Small intestine (tissue), 7 donors: ENCODE measurements at regions not wholly inside any gene's neighbourhood (a gene's known extent, or its start where the extent isn't known, plus 50 kb on each side); places are given as distances from the start of the nearest gene placed in this dataset.

Source experiments
- DNase-seq, 2 donors: peaks; one replicate each; pipeline versions ENCODE4 v3.0.0 to v3.0.0-alpha.2; 2013
- FAIRE-seq: peaks from 2 replicates; lab custom pipeline; 2012; peaks lifted over from hg19 to GRCh38; lab: Jason Lieb, UNC
- H3K27ac ChIP-seq, 3 donors: one replicate each; pipeline ENCODE4 v1.5.1; 2013; ENCODE audit warnings: low read length in 2 of 3, mild to moderate bottlenecking in 2 of 3, control low read depth in 1 of 3, inconsistent platforms in 1 of 3, low read depth in 1 of 3, moderate library complexity in 1 of 3
- H3K27me3 ChIP-seq, 3 donors: one replicate each; pipeline ENCODE4 v1.6.1; 2013; ENCODE audit warnings: low read length in 3 of 3, inconsistent platforms in 1 of 3; ENCODE audit not compliant: control insufficient read depth in 3 of 3, insufficient read depth in 3 of 3
- H3K36me3 ChIP-seq, 3 donors: one replicate each; pipeline ENCODE4 v1.6.1; 2013; ENCODE audit warnings: low read length in 3 of 3, inconsistent platforms in 1 of 3, low read depth in 1 of 3, mild to moderate bottlenecking in 1 of 3, moderate library complexity in 1 of 3; ENCODE audit not compliant: control insufficient read depth in 3 of 3, insufficient read depth in 2 of 3
- H3K4me1 ChIP-seq, 3 donors: one replicate each; pipeline ENCODE4 v1.6.1; 2013; ENCODE audit warnings: low read length in 2 of 3, inconsistent platforms in 1 of 3, low read depth in 1 of 3, mild to moderate bottlenecking in 1 of 3, moderate library complexity in 1 of 3; ENCODE audit not compliant: control insufficient read depth in 3 of 3, insufficient read depth in 2 of 3
- H3K4me3 ChIP-seq, 3 donors: one replicate each; pipeline ENCODE4 v1.5.1; 2013; ENCODE audit warnings: low read length in 3 of 3, control low read depth in 1 of 3, inconsistent platforms in 1 of 3, low read depth in 1 of 3, mild to moderate bottlenecking in 1 of 3, moderate library complexity in 1 of 3
- H3K9me3 ChIP-seq, 2 donors: one replicate each; pipeline ENCODE4 v1.6.1; 2013; ENCODE audit warnings: low read depth in 1 of 2, low read length in 1 of 2; ENCODE audit not compliant: control insufficient read depth in 2 of 2, insufficient read depth in 1 of 2
- WGBS, 3 donors: extraction: QIAGEN DNeasy Blood & Tissue Kit; methylation state at CpG; one replicate each; pipeline ENCODE4 v1.1.7; 2013; 5-methylcytosine and 5-hydroxymethylcytosine counted together
- donor health status: healthy with polysubstance abuse.
- donor health status: control.
- donor health status: control.
- donor health status: Bipolar disorder and iron deficiency.
- donor health status: healthy.

DNA sequence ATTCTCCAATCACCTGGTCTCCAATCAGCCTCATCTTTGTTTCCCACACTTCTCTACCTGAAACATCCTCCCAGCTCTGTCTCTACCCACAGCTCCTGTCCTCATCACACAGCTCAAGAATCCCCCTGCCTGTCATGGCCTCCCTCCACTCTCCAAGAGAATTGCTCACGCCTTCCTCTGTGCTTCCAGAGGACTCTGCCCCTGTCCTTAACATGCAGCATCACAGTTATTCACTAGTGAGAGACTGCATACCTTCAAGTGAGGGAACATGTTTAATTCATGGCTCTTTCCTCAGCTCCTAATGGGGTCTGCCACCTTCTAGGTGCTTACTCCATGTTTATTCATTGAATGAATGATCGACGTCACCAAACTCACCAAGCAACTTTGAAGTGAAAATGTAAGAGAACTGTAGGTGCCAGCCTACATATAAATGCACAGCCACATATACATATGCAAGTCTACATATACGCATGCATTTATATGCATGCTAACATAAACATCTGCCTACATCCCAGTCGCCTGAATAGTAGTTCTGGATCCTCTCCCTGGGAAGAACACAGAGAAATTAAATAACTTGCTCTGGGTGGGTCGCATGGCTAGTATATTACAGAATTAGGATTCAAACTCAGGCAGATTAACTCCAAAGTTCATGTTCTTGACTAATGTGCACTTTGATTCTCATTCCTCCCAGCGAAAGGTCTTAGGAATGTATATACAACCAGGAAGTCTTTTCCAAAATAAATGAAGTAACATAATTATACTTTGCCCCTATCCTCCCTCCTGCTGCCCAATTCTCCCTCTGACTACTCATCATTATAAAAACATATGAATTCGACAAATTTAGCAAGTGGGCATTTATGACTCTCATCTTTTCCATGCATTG lies 295.6 kb downstream of the MAFB start:
- Histone ChIP-seq H3K9me3 (no peaks in the 10 kb centered on the region), H3K36me3 (no peaks in the 10 kb centered on the region), H3K4me3 (no peak overlapping the region), H3K27me3 (no peaks in the 10 kb centered on the region), H3K4me1 (peaks cover 0 to 6% (median 0%) of the 10 kb centered on the region in 3 donors), H3K27ac (no peak overlapping the region)
- WGBS, 3 donors, result 27 to 59% (median 47%) methylated on average over 8 of the region's 8 CpGs
- FAIRE-seq (no peak), DNase-seq (peak; percentile 21 to 78)

DNA sequence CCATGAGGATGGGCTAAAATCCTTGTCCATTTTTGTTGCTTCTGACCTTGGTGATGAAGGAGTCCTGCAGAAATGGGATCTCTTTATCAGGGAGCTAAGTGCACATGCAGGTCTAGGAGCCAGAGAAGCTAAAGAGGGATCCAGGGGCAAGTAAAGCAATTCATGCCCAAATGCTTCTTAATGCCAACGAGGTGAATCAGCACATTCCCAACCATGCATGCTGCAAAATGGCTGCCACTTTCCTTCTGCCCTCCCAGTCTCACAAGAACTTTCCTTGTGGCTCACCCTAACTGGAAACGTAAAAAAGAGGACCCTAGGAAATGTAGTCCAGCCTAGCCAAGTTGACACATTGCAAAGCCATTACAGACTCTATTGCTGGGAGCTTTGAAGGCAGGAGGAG lies 298.4 kb downstream of the MAFB start:
- WGBS, 3 donors, result 63 to 85% (median 78%) methylated on average over 2 of the region's 2 CpGs
- no peak for DNase-seq
- no peaks in the 10 kb centered on the region for H3K36me3 ChIP-seq
- FAIRE-seq, result no peak
- no peaks in the 10 kb centered on the region for H3K9me3 ChIP-seq
- H3K27me3 ChIP-seq, result no peaks in the 10 kb centered on the region
- no peak overlapping the region for H3K4me3 ChIP-seq
- H3K4me1 ChIP-seq, result peaks cover 0 to 6% (median 0%) of the 10 kb centered on the region in 3 donors
- no peak overlapping the region for H3K27ac ChIP-seq

DNA sequence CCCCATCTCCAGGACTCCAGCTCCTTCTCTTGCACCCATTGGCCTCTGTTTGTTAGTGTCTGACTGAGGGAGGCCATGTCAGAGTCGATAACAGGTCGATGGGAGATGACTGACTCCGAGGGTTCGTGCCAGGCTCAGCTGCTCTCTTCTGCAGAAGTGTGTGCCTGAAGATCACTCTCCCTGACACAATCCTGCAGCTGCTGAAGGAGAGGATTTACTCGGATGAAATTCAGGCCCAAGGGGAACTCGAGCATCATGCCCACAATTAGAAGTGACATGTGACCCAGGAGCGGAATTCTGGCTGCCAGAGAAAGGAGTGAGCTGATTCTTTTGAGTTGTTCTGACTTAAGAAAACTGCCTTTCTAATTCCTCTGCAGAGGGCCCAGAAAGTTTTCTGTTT lies 318.2 kb downstream of the MAFB start:
- no peak overlapping the region for H3K4me3 ChIP-seq

DNA sequence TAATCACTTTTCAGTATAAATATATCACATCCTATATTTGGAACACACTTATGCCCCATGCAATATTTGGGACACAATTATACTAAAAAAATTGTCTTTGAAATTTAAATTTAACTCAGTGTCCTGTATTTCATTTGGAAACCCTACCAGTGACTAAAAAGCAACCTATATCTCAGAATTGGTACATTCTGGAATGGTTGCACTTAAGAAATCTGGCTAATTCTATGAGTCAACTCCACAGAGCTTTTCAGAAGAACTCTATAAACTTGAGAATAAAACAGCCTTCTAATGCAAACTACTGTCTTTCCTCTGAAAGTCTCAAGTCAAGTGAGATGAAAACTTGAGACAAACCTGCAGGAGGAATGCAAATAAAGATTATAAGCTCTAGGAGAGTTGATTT lies 320.2 kb downstream of the MAFB start:
- FAIRE-seq (no peak), DNase-seq (no peak)
- Histone ChIP-seq H3K4me1 (no peaks in the 10 kb centered on the region), H3K9me3 (no peaks in the 10 kb centered on the region), H3K27me3 (no peaks in the 10 kb centered on the region), H3K4me3 (no peak overlapping the region), H3K36me3 (no peaks in the 10 kb centered on the region), H3K27ac (no peak overlapping the region)

More for the DNA sequence above, 318.2 kb downstream of the MAFB start:
- Histone ChIP-seq H3K36me3 (no peaks in the 10 kb centered on the region), H3K9me3 (no peaks in the 10 kb centered on the region), H3K27me3 (peaks cover 0 to 2% (median 0%) of the 10 kb centered on the region in 3 donors), H3K27ac (no peak overlapping the region), H3K4me1 (no peaks in the 10 kb centered on the region)
- no peak for DNase-seq
- no peak for FAIRE-seq
- 70 to 72% (median 70%) methylated on average over 7 of the region's 7 CpGs for WGBS, 3 donors

DNA sequence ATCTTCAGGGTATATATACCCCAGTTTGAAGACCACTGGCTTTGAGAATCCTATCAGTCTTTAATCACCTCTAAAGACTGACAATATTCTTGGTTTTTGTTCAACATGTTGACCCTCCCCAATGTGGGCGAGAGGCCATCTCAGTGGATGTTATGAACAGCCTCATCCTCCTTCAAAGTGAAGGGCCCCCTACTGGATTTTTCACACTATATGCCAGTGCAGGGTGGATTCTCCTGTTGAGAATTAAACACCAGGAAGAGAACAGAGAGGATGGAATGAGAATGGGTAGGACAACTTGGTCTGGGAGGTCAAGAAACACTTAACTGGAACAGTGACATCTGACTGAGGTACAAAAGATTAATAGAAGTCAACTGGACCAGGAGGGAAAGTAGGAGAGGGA lies 327.1 kb downstream of the MAFB start:
- Histone ChIP-seq H3K27me3 (no peaks in the 10 kb centered on the region), H3K4me1 (no peaks in the 10 kb centered on the region), H3K4me3 (no peak overlapping the region), H3K36me3 (no peaks in the 10 kb centered on the region), H3K9me3 (no peaks in the 10 kb centered on the region), H3K27ac (no peak overlapping the region)
- DNase-seq (no peak), FAIRE-seq (no peak)
- 71 to 96% (median 85%) methylated on average over 1 of the region's 1 CpG for WGBS, 3 donors

DNA sequence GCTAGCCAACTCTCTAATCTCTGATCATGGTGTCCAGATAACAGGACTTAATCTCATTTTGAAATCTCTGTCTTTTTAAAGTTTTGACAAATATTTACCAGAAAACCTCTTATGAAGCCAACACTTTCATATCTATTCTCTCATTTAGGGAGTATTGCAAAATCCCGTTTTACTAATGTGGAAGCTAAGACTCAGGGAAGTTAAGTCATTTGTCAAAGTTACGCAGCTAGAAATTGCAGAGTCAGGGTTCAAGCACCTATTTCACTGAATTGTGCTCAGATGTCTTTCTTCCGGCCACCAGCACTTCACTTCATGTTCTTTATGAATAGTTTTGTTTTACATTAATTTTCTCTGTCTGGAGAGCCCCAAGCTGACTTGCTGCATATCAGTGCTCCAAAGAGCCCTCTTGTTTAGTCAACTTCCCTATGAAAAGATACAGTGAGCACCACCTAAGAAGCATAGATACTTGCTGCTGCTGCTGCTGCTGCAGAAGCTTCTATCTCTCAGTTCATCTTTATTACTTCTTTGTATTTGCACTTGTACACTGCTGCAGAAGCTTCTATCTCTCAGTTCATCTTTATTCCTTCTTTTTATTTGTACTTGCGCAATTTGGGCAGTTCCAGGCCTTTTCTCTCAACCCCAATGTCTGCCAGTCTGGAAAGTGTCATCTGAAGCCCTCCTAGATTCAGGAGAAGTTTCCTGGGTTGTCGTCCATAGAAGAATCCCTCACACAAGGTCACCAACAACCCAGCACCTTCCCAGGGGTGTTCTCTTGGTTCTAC lies 329.7 kb downstream of the MAFB start:
- Histone ChIP-seq H3K27me3 (peaks cover 0 to 2% (median 0%) of the 10 kb centered on the region in 3 donors), H3K36me3 (no peaks in the 10 kb centered on the region), H3K9me3 (no peaks in the 10 kb centered on the region), H3K4me3 (no peak overlapping the region), H3K4me1 (no peaks in the 10 kb centered on the region), H3K27ac (no peak overlapping the region)
- FAIRE-seq (no peak), DNase-seq (no peak)
- 66 to 73% (median 72%) methylated on average over 5 of the region's 5 CpGs for WGBS, 3 donors

DNA sequence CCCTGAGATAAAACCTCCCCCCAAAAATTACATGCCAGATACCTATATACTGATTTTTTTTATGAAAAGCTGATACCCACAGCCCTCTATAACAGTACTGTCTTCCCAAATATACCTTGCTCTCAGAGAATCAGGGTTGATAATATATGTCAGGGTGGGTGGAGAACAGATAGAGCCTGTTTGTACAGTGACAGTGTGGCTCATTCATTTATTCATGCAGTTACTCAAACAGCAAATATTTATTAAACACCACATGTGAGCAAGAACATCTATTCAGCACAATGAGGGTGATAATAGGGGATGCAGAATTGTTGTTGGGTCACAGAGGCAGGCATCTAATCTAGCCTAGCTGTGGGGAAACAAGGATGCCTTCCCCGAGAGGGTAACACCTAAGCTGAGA lies 334.2 kb downstream of the MAFB start:
- no peak overlapping the region for H3K4me3 ChIP-seq
- FAIRE-seq, result no peak
- H3K27ac ChIP-seq, result no peak overlapping the region
- H3K9me3 ChIP-seq, result no peaks in the 10 kb centered on the region
- no peaks in the 10 kb centered on the region for H3K4me1 ChIP-seq
- H3K27me3 ChIP-seq, result peaks cover 0 to 2% (median 0%) of the 10 kb centered on the region in 3 donors
- DNase-seq, result no peak
- H3K36me3 ChIP-seq, result no peaks in the 10 kb centered on the region
- WGBS, 3 donors, result 71 to 91% (median 86%) methylated on average over 1 of the region's 1 CpG

DNA sequence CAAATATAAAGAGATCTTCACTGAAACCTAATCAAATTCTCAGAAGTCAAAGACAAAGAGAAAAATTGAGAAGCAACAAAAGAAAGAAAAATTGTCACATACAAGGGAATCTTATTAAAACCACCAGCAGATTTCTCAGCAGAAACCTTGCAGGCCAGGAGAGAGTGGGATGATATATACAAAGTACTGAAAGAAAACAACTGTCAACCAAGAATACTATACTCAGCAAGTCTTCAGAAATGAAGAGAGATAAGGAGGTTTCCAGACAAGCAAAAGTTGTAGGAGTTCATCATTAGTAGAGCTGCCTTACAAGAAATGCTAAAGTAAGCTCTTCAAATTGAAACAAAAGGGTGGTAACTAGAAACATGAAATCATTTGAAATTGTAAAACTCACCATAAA lies 345.6 kb downstream of the MAFB start:
- no peak for FAIRE-seq

More for the DNA sequence above, 345.6 kb downstream of the MAFB start:
- H3K36me3 ChIP-seq, result no peaks in the 10 kb centered on the region
- DNase-seq, result no peak
- H3K9me3 ChIP-seq, result peaks cover 0 to 9% of the 10 kb centered on the region in 2 donors
- H3K27ac ChIP-seq, result no peak overlapping the region
- no peaks in the 10 kb centered on the region for H3K4me1 ChIP-seq
- no peak overlapping the region for H3K4me3 ChIP-seq
- H3K27me3 ChIP-seq, result peaks cover 0 to 1% (median 0%) of the 10 kb centered on the region in 3 donors
